Lung (tissue), 11 donors: ENCODE measurements at regions not wholly inside any gene's neighbourhood (a gene's known extent, or its start where the extent isn't known, plus 50 kb on each side); places are given as distances from the start of the nearest gene placed in this dataset.

Experiments used
- ATAC-seq: fragments of 200-7000 bp; cut with Tn5 transposase; one replicate; pipeline ENCODE4 v1.9.1; 2020; ENCODE audit warnings: moderate number of reproducible peaks; ENCODE audit not compliant: insufficient read depth, low FRiP score
- DNase-seq, 3 donors: peaks; one replicate each; pipeline ENCODE4 v3.0.0-alpha.2; 2013 to 2017
- H3K27ac ChIP-seq, 2 donors: one replicate each; pipeline ENCODE4 v1.5.1; 2013; ENCODE audit warnings: mild to moderate bottlenecking in 2 of 2, moderate library complexity in 2 of 2, control low read depth in 1 of 2, inconsistent platforms in 1 of 2, low read depth in 1 of 2, low read length in 1 of 2
- H3K27me3 ChIP-seq, 3 donors: one replicate each; pipeline ENCODE4 v1.5.1; 2013; ENCODE audit warnings: low read length in 2 of 3; ENCODE audit not compliant: control insufficient read depth in 3 of 3, insufficient read depth in 3 of 3
- H3K36me3 ChIP-seq, 4 donors: one replicate each; pipeline ENCODE4 v1.5.1; 2013; ENCODE audit warnings: low read length in 4 of 4, mild to moderate bottlenecking in 1 of 4, moderate library complexity in 1 of 4; ENCODE audit not compliant: control insufficient read depth in 4 of 4, insufficient read depth in 4 of 4
- H3K4me1 ChIP-seq, 5 donors: one replicate each; pipeline ENCODE4 v1.5.1; 2013; ENCODE audit warnings: low read length in 5 of 5, mild to moderate bottlenecking in 2 of 5, moderate library complexity in 1 of 5; ENCODE audit not compliant: control insufficient read depth in 5 of 5, insufficient read depth in 5 of 5
- H3K4me3 ChIP-seq: one replicate; pipeline ENCODE4 v1.5.1; 2013; ENCODE audit warnings: mild to moderate bottlenecking, control low read depth, moderate library complexity
- H3K9ac ChIP-seq, 2 donors: one replicate each; pipeline ENCODE4 v1.5.1; 2013; ENCODE audit warnings: low read length in 2 of 2, control low read depth in 1 of 2; ENCODE audit not compliant: insufficient read depth in 1 of 2
- H3K9me3 ChIP-seq, 4 donors: one replicate each; pipeline ENCODE4 v1.5.1; 2013; ENCODE audit warnings: low read length in 3 of 4, mild to moderate bottlenecking in 1 of 4, moderate library complexity in 1 of 4; ENCODE audit not compliant: control insufficient read depth in 4 of 4, insufficient read depth in 3 of 4
- CTCF ChIP-seq: IDR thresholded peaks from 2 replicates; pipeline ENCODE4 v1.5.1; 2012; ENCODE audit warnings: mild to moderate bottlenecking; ENCODE audit errors: control extremely low read depth, extremely low read depth
- WGBS, 2 donors: extraction: QIAGEN DNeasy Blood & Tissue Kit; methylation state at CpG; one replicate each; pipeline ENCODE4 v1.1.7; 2013; 5-methylcytosine and 5-hydroxymethylcytosine counted together
- donor health status: control.
- donor health status: control.
- donor health status: Bipolar disorder and iron deficiency.
- donor health status: healthy.
- donor health status: DM: yes; HTN: yes; CAD: no.

- Histone ChIP-seq H3K4me3 (no peak overlapping the region), H3K27me3 (no peaks in the 10 kb centered on the region), H3K9me3 (no peaks in the 10 kb centered on the region), H3K36me3 (no peaks in the 10 kb centered on the region), H3K27ac (no peak overlapping the region), H3K9ac (no peak overlapping the region), H3K4me1 (no peaks in the 10 kb centered on the region)
- ATAC-seq = no peak
- DNase-seq = peak in 2 of 3 donors; percentile 52 to 66
- 22 to 43% methylated on average over 2 of the region's 2 CpGs for WGBS, 2 donors
- no peak for TF ChIP-seq CTCF
Observed at GRCh38 chrX:81377329-81377728, 175.4 kb downstream of the SH3BGRL start.

- no peaks in the 10 kb centered on the region for H3K36me3 ChIP-seq
- ATAC-seq (no peak), DNase-seq (peak in 2 of 3 donors; percentile 60 to 64)
- H3K4me1 ChIP-seq = no peaks in the 10 kb centered on the region
- H3K27ac ChIP-seq = no peak overlapping the region
- 83 to 90% methylated on average over 1 of the region's 1 CpG for WGBS, 2 donors
- H3K9ac ChIP-seq = no peak overlapping the region
- H3K9me3 ChIP-seq = no peaks in the 10 kb centered on the region
- H3K4me3 ChIP-seq = no peak overlapping the region
- H3K27me3 ChIP-seq = no peaks in the 10 kb centered on the region
- TF ChIP-seq CTCF = no peak
Observed at GRCh38 chrX:81378560-81378959, 176.7 kb downstream of the SH3BGRL start.

GRCh38 chrX:81390237-81390636 lies 188.3 kb downstream of the SH3BGRL start:
- H3K9ac ChIP-seq = no peak overlapping the region
- H3K27me3 ChIP-seq = no peaks in the 10 kb centered on the region
- H3K9me3 ChIP-seq = no peaks in the 10 kb centered on the region
- H3K4me3 ChIP-seq = no peak overlapping the region
- DNase-seq (peak in 2 of 3 donors; percentile 27 to 54), ATAC-seq (no peak)
- no peak overlapping the region for H3K27ac ChIP-seq
- TF ChIP-seq CTCF = no peak
- no peaks in the 10 kb centered on the region for H3K36me3 ChIP-seq
- H3K4me1 ChIP-seq = no peaks in the 10 kb centered on the region

- H3K9ac ChIP-seq = no peak overlapping the region
- H3K27ac ChIP-seq = no peak overlapping the region
- no peak overlapping the region for H3K4me3 ChIP-seq
- H3K36me3 ChIP-seq = no peaks in the 10 kb centered on the region
- H3K9me3 ChIP-seq = no peaks in the 10 kb centered on the region
- TF ChIP-seq CTCF = no peak
- ATAC-seq = no peak
- no peaks in the 10 kb centered on the region for H3K27me3 ChIP-seq
- DNase-seq = no peak
- no peaks in the 10 kb centered on the region for H3K4me1 ChIP-seq
Observed at GRCh38 chrX:81392396-81392795, 190.5 kb downstream of the SH3BGRL start.
